HepG2 (cell line): ENCODE measurements at regions not wholly inside any gene's neighbourhood (a gene's known extent, or its start where the extent isn't known, plus 50 kb on each side); places are given as distances from the start of the nearest gene placed in this dataset.

ENCODE experiments used
- ATAC-seq: fragments of 200-7000 bp; cut with Tn5 transposase; 3 replicates; pipeline ENCODE4 v1.9.1; 2020; ENCODE audit warnings: mild to moderate bottlenecking, moderate library complexity
- BruUV-seq: library from RNA; stranded (reverse); fragments of 400-500 nt; replicated peaks from 2 replicates; lab custom pipeline; 2021; lab: Mats Ljungman, UMichigan
- CTCF ChIA-PET: fragments of 300-600 bp; formaldehyde crosslinking; extraction: SDS; loops from one replicate; lab custom pipeline; 2021; ENCODE audit warnings: low total read pairs, inconsistent platforms, low intra/inter-chr PET ratio; lab: Yijun Ruan, JAX
- POLR2A ChIA-PET: fragments of 350-600 bp; sonication (Branson Sonifier 250); formaldehyde crosslinking; loops from one replicate; lab custom pipeline; 2020; ENCODE audit warnings: antibody characterized with exemption, inconsistent platforms; lab: Yijun Ruan, JAX
- DNase-seq: peaks from one replicate; pipeline ENCODE4 v3.0.0-alpha.2; 2015; ENCODE audit warnings: low spot score
- FAIRE-seq: peaks from 3 replicates; lab custom pipeline; 2011; peaks lifted over from hg19 to GRCh38; lab: Jason Lieb, UNC
- H2AFZ ChIP-seq: one replicate; pipeline ENCODE4 v1.6.1; 2011; ENCODE audit warnings: low read length, inconsistent platforms
- H3K27ac ChIP-seq: fragments of 300-600 bp; 3 replicates; pipeline ENCODE4 v1.8.0; 2011; ENCODE audit warnings: mixed run types, mild to moderate bottlenecking, mixed read lengths, low read length, inconsistent platforms; ENCODE audit not compliant: insufficient read depth; ENCODE audit errors: extremely low read length
- H3K27me3 ChIP-seq, 2 experiments: fragments of 200-600 bp in 1 of 2; 2 replicates in 1 of 2; 3 replicates in 1 of 2; pipeline versions ENCODE4 v1.6.0 to v1.8.0; 2011; ENCODE audit warnings: low read length in 2 of 2, mild to moderate bottlenecking in 2 of 2, moderate library complexity in 2 of 2, inconsistent platforms in 1 of 2; ENCODE audit not compliant: insufficient read depth in 2 of 2, control insufficient read depth in 1 of 2
- H3K36me3 ChIP-seq, 2 experiments: fragments of 200-600 bp in 1 of 2; replicated peaks in 1 of 2; 2 replicates in 1 of 2; 3 replicates in 1 of 2; pipeline versions ENCODE4 v1.5.1 to v1.8.0; 2011; ENCODE audit warnings: low read length in 2 of 2, inconsistent platforms in 1 of 2; ENCODE audit not compliant: insufficient read depth in 2 of 2, control insufficient read depth in 1 of 2
- H3K4me1 ChIP-seq: 2 replicates; pipeline ENCODE4 v1.5.1; 2012; ENCODE audit warnings: low read length, inconsistent platforms; ENCODE audit not compliant: insufficient read depth
- H3K4me2 ChIP-seq: 2 replicates; pipeline ENCODE4 v1.6.0; 2011; ENCODE audit warnings: low read depth, low read length, inconsistent platforms
- H3K4me3 ChIP-seq, 3 experiments: fragments of 200-600 bp in 1 of 3; sonication (generic), shearing (Covaris generic) in 1 of 3; replicated peaks in 1 of 3; 2 replicates each; pipeline ENCODE4 v1.5.1; 2011 to 2016; ENCODE audit warnings: low read length in 3 of 3, inconsistent platforms in 2 of 3, low read depth in 2 of 3, mild to moderate bottlenecking in 2 of 3, control low read depth in 1 of 3, mixed read lengths in 1 of 3; ENCODE audit not compliant: insufficient read depth in 1 of 3
- H3K79me2 ChIP-seq: one replicate; pipeline ENCODE4 v1.6.1; 2011; ENCODE audit warnings: low read length, inconsistent platforms; ENCODE audit not compliant: insufficient read depth
- H3K9ac ChIP-seq: 2 replicates; pipeline ENCODE4 v1.6.0; 2011; ENCODE audit warnings: mild to moderate bottlenecking, low read depth, low read length, inconsistent platforms; ENCODE audit not compliant: insufficient read depth
- H3K9me3 ChIP-seq: 2 replicates; pipeline ENCODE4 v1.5.1; 2012; ENCODE audit warnings: mild to moderate bottlenecking, low read length
- H4K20me1 ChIP-seq: 2 replicates; pipeline ENCODE4 v1.6.0; 2011; ENCODE audit warnings: inconsistent platforms, mild to moderate bottlenecking, low read length, moderate library complexity; ENCODE audit not compliant: insufficient read depth
- MED8 ChIP-seq: sonication (generic); formaldehyde crosslinking; IDR thresholded peaks from 2 replicates; pipeline ENCODE4 v1.8.1; 2023; ENCODE audit warnings: mild to moderate bottlenecking, missing genetic modification reagents; ENCODE audit not compliant: insufficient replicate concordance
- NFE2L1 ChIP-seq: sonication (generic); formaldehyde crosslinking; IDR thresholded peaks from 2 replicates; pipeline ENCODE4 v1.4.0; 2020; ENCODE audit warnings: missing genetic modification reagents, mild to moderate bottlenecking, borderline replicate concordance
- NKX3-1 ChIP-seq: sonication (generic); formaldehyde crosslinking; IDR thresholded peaks from 2 replicates; pipeline ENCODE4 v1.5.0; 2020; ENCODE audit warnings: missing genetic modification reagents
- NR2F6 ChIP-seq, 2 experiments: IDR thresholded peaks; 2 replicates each; pipeline ENCODE4 v1.6.1; 2016; ENCODE audit warnings: antibody characterized with exemption in 1 of 2, mild to moderate bottlenecking in 1 of 2
- RFXANK ChIP-seq: IDR thresholded peaks from 2 replicates; pipeline ENCODE4 v1.6.1; 2016
- SMYD3 ChIP-seq: sonication (generic); formaldehyde crosslinking; IDR thresholded peaks from 2 replicates; pipeline ENCODE4 v1.8.1; 2023; ENCODE audit warnings: mild to moderate bottlenecking, missing genetic modification reagents
- SNRNP70 ChIP-seq: fragments of 200-400 bp; formaldehyde crosslinking; IDR thresholded peaks from 2 replicates; pipeline ENCODE4 v1.6.1; 2017; ENCODE audit warnings: mild to moderate bottlenecking, low read depth, low read length, moderate library complexity
- SRF ChIP-seq: IDR thresholded peaks from 2 replicates; pipeline ENCODE4 v1.6.1; 2011; ENCODE audit warnings: mild to moderate bottlenecking, low read depth, low read length, moderate library complexity
- TRIM24 ChIP-seq: sonication (generic); formaldehyde crosslinking; IDR thresholded peaks from 2 replicates; pipeline ENCODE4 v1.8.0; 2022; ENCODE audit warnings: mild to moderate bottlenecking, missing genetic modification reagents
- ZFP37 ChIP-seq: sonication (generic); formaldehyde crosslinking; IDR thresholded peaks from 2 replicates; pipeline ENCODE4 v1.4.0; 2020; ENCODE audit warnings: missing genetic modification reagents, borderline replicate concordance
- ZNF205 ChIP-seq: IDR thresholded peaks from 2 replicates; pipeline ENCODE4 v1.6.1; 2018; ENCODE audit warnings: missing biosample characterization, missing genetic modification reagents
- ZNF543 ChIP-seq: sonication (generic); formaldehyde crosslinking; IDR thresholded peaks from 2 replicates; pipeline ENCODE4 v1.4.0; 2020; ENCODE audit warnings: mild to moderate bottlenecking, missing genetic modification reagents
- ZNF557 ChIP-seq: sonication (generic); formaldehyde crosslinking; IDR thresholded peaks from 2 replicates; pipeline ENCODE4 v1.4.0; 2020; ENCODE audit warnings: missing genetic modification reagents
- ZNF615 ChIP-seq: sonication (generic); formaldehyde crosslinking; IDR thresholded peaks from 2 replicates; pipeline ENCODE4 v1.5.0; 2020; ENCODE audit warnings: mild to moderate bottlenecking, missing genetic modification reagents, borderline replicate concordance
- ZNF670 ChIP-seq: sonication (generic); formaldehyde crosslinking; IDR thresholded peaks from 2 replicates; pipeline ENCODE4 v1.8.0; 2022; ENCODE audit warnings: mild to moderate bottlenecking, missing genetic modification reagents, borderline replicate concordance
- WGBS: methylation state at CpG from one replicate; pipeline ENCODE4 v1.1.6; 2017; ENCODE audit warnings: low lambda C conversion rate; 5-methylcytosine and 5-hydroxymethylcytosine counted together
- in situ Hi-C: cut with HindIII; loops from 2 replicates; pipeline ENCODE4 v1.10.0; 2017; ENCODE audit warnings: low pct_unique_long_range_greater_than_20kb; ENCODE audit not compliant: extremely low pct_ligation_motif_present
- intact Hi-C: fragments of 100-400 bp; cut with micrococcal nuclease; formaldehyde crosslinking; loops from one replicate; pipeline ENCODE4 v1.10.0; 2022; ENCODE audit not compliant: unreplicated experiment
- TF ChIP-seq, protein P1 (sequence below): sonication (generic); formaldehyde crosslinking; IDR thresholded peaks from 2 replicates; pipeline ENCODE4 v1.5.0; 2020; ENCODE audit warnings: mild to moderate bottlenecking, low read depth, missing genetic modification reagents, borderline replicate concordance
- TF ChIP-seq, protein P2 (sequence below): sonication (generic); formaldehyde crosslinking; IDR thresholded peaks from 2 replicates; pipeline ENCODE4 v1.4.0; 2020; ENCODE audit warnings: missing genetic modification reagents
- TF ChIP-seq, protein P3 (sequence below): sonication (generic); formaldehyde crosslinking; IDR thresholded peaks from 2 replicates; pipeline ENCODE4 v1.5.0; 2020; ENCODE audit warnings: mild to moderate bottlenecking, missing genetic modification reagents

DNA sequence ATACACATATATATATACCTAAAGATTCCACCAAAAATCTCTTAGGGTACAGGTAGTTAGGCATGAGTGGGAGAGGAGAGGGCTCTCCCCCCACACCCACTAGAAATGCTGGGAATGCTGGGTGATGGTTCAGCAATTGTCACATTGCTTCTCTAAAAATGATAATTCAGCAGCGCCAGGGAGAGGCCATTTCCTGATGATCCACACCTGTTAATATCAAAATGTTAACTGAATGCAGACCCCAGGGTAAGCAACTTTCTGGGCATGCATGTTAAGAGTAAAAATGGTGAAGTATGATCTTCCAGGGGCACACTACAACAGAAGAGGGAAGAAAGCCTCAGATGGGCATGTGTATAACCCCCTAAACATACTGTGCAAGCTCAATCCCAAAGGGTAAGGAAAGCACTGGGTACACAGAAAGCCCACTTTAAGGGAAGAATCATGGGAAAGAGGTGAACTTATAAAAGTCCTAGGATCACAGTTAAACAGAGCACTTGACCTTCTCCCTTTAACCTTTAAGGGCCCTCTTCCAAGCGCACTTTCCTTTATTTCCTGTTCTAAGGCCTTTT is 67.6 kb upstream of the GNAZ start:
- DNase-seq = no peak
- intact Hi-C loops = no loop called here
- no peak overlapping the region for H3K4me3 ChIP-seq
- H3K36me3 ChIP-seq = no peaks in the 10 kb centered on the region
- WGBS = 46% methylated on average over 2 of the region's 2 CpGs
- in situ Hi-C loops = no loop called here
- H3K4me2 ChIP-seq = no peak overlapping the region
- no peak for TF ChIP-seq TRIM24 (CRISPR knock-in tag)
- TF ChIP-seq RFXANK (CRISPR knock-in tag) = no peak
- TF ChIP-seq MED8 (CRISPR knock-in tag) = no peak
- no peak for TF ChIP-seq SRF
- TF ChIP-seq, protein P1, sequence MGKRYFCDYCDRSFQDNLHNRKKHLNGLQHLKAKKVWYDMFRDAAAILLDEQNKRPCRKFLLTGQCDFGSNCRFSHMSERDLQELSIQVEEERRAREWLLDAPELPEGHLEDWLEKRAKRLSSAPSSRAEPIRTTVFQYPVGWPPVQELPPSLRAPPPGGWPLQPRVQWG (CRISPR knock-in tag) = no peak
- no peak for TF ChIP-seq ZNF557 (CRISPR knock-in tag)
- TF ChIP-seq ZNF615 (CRISPR knock-in tag) = no peak
- TF ChIP-seq, protein P2, sequence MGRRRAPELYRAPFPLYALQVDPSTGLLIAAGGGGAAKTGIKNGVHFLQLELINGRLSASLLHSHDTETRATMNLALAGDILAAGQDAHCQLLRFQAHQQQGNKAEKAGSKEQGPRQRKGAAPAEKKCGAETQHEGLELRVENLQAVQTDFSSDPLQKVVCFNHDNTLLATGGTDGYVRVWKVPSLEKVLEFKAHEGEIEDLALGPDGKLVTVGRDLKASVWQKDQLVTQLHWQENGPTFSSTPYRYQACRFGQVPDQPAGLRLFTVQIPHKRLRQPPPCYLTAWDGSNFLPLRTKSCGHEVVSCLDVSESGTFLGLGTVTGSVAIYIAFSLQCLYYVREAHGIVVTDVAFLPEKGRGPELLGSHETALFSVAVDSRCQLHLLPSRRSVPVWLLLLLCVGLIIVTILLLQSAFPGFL (CRISPR knock-in tag) = no peak
- TF ChIP-seq ZNF543 (CRISPR knock-in tag) = no peak
- no peak for TF ChIP-seq SNRNP70
- TF ChIP-seq NFE2L1 (CRISPR knock-in tag) = no peak
- no peak for TF ChIP-seq ZFP37 (CRISPR knock-in tag)
- no peak for TF ChIP-seq ZNF670 (CRISPR knock-in tag)
- no peak for TF ChIP-seq SMYD3
- TF ChIP-seq, protein P3, sequence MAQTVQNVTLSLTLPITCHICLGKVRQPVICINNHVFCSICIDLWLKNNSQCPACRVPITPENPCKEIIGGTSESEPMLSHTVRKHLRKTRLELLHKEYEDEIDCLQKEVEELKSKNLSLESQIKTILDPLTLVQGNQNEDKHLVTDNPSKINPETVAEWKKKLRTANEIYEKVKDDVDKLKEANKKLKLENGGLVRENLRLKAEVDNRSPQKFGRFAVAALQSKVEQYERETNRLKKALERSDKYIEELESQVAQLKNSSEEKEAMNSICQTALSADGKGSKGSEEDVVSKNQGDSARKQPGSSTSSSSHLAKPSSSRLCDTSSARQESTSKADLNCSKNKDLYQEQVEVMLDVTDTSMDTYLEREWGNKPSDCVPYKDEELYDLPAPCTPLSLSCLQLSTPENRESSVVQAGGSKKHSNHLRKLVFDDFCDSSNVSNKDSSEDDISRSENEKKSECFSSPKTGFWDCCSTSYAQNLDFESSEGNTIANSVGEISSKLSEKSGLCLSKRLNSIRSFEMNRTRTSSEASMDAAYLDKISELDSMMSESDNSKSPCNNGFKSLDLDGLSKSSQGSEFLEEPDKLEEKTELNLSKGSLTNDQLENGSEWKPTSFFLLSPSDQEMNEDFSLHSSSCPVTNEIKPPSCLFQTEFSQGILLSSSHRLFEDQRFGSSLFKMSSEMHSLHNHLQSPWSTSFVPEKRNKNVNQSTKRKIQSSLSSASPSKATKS = no peak
- no peak for TF ChIP-seq NKX3-1 (CRISPR knock-in tag)
- TF ChIP-seq ZNF205 (CRISPR knock-in tag) = no peak
- no peak for TF ChIP-seq NR2F6 (IDR thresholded peaks at IDR 0.05)
- no peak for TF ChIP-seq NR2F6 (CRISPR knock-in tag; IDR thresholded peaks at IDR 0.05)
- no peaks in the 10 kb centered on the region for H3K4me1 ChIP-seq
- H4K20me1 ChIP-seq = no peaks in the 10 kb centered on the region
- no peak overlapping the region for H3K9ac ChIP-seq
- CTCF ChIA-PET = no interaction called here
- POLR2A ChIA-PET = no interaction called here
- no peaks in the 10 kb centered on the region for H3K79me2 ChIP-seq
- no peak for ATAC-seq
- no peak overlapping the region for H2AFZ ChIP-seq
- no peak for FAIRE-seq
- H3K9me3 ChIP-seq = peaks cover 7% of the 10 kb centered on the region
- no peak overlapping the region for H3K27ac ChIP-seq
- H3K27me3 ChIP-seq = no peaks in the 10 kb centered on the region
- no TSS peak for BruUV-seq
